GM18520 (cell line): ENCODE measurements at regions not wholly inside any gene's neighbourhood (a gene's known extent, or its start where the extent isn't known, plus 50 kb on each side); places are given as distances from the start of the nearest gene placed in this dataset.
"Not testable (repeated sequence)": the region's sequence is repeated elsewhere in the genome, so short reads cannot be mapped to it uniquely, and the experiment has no call there.

Source experiments
- ATAC-seq: cut with Tn5 transposase; IDR thresholded peaks from one replicate; pipeline ENCODE4 v1.9.1; 2021; ENCODE audit not compliant: unreplicated experiment

- ATAC-seq = no peak
These were observed 160.1 kb upstream of the DAP start for GRCh38 chr5:10921160-10921559.

- ATAC-seq = no peak
These were observed 159.4 kb upstream of the DAP start for GRCh38 chr5:10920400-10920799.

GRCh38 chr5:10914741-10915480 is 153.9 kb upstream of the DAP start:
- ATAC-seq = no peak

GRCh38 chr5:10913841-10914240 is 152.8 kb upstream of the DAP start:
- ATAC-seq = no peak

- ATAC-seq = no peak
These were observed 152.3 kb upstream of the DAP start for GRCh38 chr5:10913181-10913810.

- ATAC-seq = no peak
These were observed 151.4 kb upstream of the DAP start for GRCh38 chr5:10912435-10912834.

- no peak for ATAC-seq
These were observed 149.2 kb upstream of the DAP start for GRCh38 chr5:10910261-10910660.

GRCh38 chr5:10904862-10905432 is 143.9 kb upstream of the DAP start:
- ATAC-seq = no peak

GRCh38 chr5:10903786-10904560 is 142.9 kb upstream of the DAP start:
- ATAC-seq = no peak

GRCh38 chr5:10902145-10902544 is 141.1 kb upstream of the DAP start:
- ATAC-seq = no peak

- ATAC-seq = no peak
These were observed 137.5 kb upstream of the DAP start for GRCh38 chr5:10898514-10898913.

GRCh38 chr5:10896016-10896415 is 135.0 kb upstream of the DAP start:
- ATAC-seq = no peak

GRCh38 chr5:10894445-10895054 is 133.5 kb upstream of the DAP start:
- no peak for ATAC-seq

GRCh38 chr5:10892911-10893215 is 131.8 kb upstream of the DAP start:
- no peak for ATAC-seq

GRCh38 chr5:10892147-10892910 is 131.3 kb upstream of the DAP start:
- ATAC-seq = no peak

GRCh38 chr5:10891193-10891592 is 130.2 kb upstream of the DAP start:
- ATAC-seq = no peak

- no peak for ATAC-seq
These were observed 125.5 kb upstream of the DAP start for GRCh38 chr5:10886497-10886896.

- no peak for ATAC-seq
These were observed 124.0 kb upstream of the DAP start for GRCh38 chr5:10885026-10885425.

- not testable (repeated sequence) for ATAC-seq
These were observed 122.9 kb upstream of the DAP start for GRCh38 chr5:10883945-10884344.

GRCh38 chr5:10880934-10881333 is 119.9 kb upstream of the DAP start:
- ATAC-seq = no peak

GRCh38 chr5:10876996-10877395 is 116.0 kb upstream of the DAP start:
- ATAC-seq = not testable (repeated sequence)
